HG03103 (cell line): ENCODE measurements at regions not wholly inside any gene's neighbourhood (a gene's known extent, or its start where the extent isn't known, plus 50 kb on each side); places are given as distances from the start of the nearest gene placed in this dataset.

Source experiments
- ATAC-seq: cut with Tn5 transposase; IDR thresholded peaks from one replicate; pipeline ENCODE4 v1.9.1; 2021; ENCODE audit warnings: low read depth; ENCODE audit not compliant: unreplicated experiment

DNA sequence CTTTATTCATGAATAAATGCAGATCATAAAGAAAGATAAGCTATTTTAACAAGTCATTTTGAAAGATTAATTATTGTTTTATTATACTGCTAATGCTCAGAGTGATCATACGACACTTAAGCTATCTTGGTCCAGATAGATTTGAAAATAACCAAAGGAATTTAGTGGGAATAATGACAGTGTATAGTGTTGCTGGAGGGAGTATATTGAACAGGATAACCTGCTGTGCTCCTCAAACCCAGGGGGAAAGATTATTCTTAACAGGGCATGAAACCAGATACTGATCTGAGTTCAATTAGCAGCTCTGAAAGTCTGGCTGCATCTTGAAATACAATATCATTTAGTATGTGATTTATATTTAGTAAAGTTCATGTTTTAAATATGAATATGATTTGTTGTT lies 216.3 kb upstream of the ITGA4 start:
- no peak for ATAC-seq

DNA sequence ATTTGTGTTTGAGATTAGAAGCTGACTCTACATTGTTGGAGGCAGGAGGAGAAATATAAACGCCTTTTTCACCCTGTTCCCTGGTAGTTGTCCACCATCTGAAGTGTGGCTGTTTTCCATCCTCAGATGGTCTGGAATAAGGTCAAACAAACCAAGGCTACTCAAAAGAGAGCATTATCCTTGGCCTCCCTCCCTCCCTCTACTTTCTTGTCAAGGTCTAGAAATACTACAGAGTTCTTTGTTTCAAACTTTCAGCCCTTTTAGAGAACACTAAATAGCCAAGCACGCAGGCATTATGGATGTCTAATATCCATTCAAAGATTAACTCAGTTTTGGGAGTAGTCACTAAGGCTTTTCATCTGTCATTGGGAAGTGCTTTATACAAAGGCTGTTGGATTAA lies 215.8 kb upstream of the ITGA4 start:
- ATAC-seq = no peak

- peak; percentile 92 for ATAC-seq
Measured at GRCh38 chr2:181241797-181242196, 215.4 kb upstream of the ITGA4 start.

DNA sequence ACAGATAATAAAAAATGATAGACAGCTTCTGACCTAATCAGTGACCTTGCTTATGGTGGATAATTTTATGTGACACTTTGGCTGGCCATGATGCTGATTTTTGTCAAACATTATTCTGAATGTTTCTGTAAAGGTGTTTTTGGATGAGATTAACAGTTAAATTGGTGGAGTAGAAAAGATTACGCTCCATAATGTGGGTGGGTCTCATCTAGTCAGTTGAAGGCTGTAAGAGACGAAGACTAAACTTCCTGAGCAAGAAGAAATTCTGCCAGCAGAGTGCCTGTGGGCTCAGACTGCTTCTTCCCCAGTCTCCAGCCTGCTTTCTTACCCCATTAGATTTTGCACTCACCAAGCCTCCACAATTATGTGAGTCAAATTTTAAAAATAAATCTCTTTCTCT lies 214.9 kb upstream of the ITGA4 start:
- ATAC-seq = no peak

DNA sequence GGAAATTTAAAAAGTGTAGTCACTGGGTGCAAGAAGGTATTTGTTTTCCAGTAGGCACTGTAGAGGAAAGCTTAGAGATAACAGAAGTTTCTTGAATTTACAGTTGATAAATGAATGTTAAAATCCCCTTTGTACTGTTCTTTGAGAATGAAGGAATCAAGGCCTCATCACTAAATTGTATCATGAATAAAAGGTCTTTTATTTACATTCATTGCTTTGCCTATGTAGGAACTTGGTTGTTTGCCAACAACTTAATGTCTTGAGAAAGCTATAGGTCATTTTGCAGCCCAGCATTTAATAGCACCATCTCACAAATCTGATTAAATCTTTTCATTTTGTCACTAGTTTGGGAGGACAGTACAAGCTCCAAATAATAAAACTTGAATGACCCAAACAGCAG lies 213.9 kb upstream of the ITGA4 start:
- no peak for ATAC-seq

DNA sequence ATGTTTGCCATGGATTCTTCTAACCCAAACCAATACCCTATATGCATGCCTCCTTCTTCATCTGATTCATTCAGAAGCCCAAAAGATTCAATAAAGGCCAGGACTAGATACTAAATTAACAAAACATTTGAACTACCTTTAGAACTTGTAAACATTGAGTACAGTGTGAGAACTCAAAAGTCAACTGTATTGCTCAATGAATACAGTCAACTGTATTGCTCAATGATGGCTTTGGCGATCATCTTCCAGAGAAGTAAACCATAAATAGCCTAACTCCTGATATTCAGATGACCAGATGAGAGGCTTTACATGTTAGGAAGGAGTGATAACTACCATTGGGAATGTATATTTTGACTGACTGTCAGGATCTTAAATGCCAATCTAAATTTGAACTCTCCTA lies 206.5 kb upstream of the ITGA4 start:
- no peak for ATAC-seq

- ATAC-seq = peak; percentile 73
Measured at GRCh38 chr2:181252262-181253148, 204.7 kb upstream of the ITGA4 start.

- ATAC-seq = no peak
Measured at GRCh38 chr2:181253438-181253837, 203.7 kb upstream of the ITGA4 start.

DNA sequence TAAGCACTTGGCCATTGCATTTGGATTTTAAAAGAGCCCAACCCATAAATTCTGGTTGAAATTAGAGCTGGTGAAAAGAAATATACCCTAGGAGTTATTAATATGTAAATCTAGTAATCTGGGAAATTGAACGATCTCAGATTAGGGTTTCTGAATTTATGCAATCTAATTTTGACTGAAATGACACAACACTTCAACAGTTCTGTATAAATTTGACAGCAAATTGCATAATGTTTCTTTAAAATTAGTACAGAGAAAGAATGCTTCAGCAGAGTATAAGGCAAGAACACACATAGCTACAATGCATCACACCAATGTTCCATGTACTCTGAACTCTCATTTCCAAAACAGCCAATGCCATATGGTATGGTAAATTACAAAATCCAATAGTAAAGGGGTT lies 201.5 kb upstream of the ITGA4 start:
- no peak for ATAC-seq

GRCh38 chr2:181258720-181259119 lies 198.5 kb upstream of the ITGA4 start:
- no peak for ATAC-seq

DNA sequence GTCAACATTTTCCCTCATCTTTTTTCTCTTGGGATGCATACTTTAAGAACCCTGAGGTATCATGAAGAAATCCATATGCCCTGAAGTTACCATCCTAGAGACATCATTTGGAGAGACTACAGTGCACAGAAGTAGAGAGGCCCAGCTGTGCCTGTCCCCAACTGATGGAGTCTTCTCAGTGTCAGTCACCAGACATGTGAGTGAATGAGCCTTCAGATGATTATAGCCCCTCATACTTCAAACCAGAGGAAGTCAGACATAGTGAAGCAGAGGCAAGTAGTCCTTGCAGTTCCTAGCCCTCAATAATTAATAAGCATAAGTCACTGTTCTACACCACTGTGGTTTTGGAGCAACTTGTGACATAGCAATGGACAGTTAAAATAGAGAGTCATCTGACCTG lies 194.4 kb upstream of the ITGA4 start:
- no peak for ATAC-seq

DNA sequence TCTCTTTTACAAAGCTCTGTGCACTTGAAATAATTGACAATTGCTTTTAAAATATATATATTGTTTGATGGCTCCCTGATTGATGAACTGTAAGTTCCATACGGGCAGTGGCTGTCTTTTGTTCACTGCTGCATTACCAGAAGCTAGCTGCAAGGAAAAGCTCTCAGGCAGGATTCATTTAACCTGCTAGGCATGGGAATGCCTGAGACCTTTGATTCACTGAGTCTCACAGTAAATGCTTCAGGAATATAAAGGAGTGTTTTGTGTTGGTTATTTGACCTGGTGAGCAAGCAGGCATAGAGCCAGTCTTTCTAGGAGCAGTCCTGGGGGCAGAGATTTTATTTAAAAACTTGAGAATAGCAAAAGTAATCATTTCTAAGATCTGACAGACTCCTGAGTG lies 193.2 kb upstream of the ITGA4 start:
- no peak for ATAC-seq

DNA sequence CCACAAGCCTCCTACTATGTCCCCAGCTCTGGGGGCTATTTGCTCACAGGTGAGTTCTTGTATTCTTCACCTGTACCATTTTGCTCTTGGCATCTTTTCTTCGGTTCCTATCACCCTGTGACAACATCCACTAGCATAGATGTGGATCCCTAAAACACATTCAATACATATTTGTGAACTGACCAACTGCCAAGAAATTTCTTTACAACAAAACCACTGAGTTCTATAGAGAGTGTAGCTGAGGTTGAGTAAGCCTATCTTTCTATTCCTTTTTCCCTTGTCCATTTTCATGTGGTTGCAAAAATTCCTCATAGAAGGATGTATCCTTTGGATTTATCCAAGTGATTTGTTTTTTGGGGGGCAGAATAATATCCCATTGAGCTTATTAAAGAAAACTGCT lies 192.7 kb upstream of the ITGA4 start:
- ATAC-seq = no peak

DNA sequence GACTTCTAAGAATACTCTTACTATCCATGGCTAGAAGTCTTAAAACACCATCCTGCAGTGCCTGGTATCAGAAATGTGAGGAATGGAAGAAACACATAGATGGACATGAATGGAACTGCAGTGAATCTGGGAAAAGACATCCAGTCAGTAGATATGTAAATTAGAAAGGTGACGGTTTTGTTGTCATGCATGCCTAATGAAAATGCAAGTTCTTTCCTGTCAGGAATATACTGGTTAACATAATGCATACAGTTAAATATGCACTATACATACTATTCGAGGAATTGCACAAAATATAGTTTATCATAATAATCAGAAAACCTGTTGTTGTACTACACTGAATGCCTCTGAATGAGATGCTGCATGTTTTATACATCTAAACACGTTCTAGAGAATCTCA lies 190.6 kb upstream of the ITGA4 start:
- no peak for ATAC-seq

- no peak for ATAC-seq
Measured at GRCh38 chr2:181268174-181268867, 188.9 kb upstream of the ITGA4 start.

DNA sequence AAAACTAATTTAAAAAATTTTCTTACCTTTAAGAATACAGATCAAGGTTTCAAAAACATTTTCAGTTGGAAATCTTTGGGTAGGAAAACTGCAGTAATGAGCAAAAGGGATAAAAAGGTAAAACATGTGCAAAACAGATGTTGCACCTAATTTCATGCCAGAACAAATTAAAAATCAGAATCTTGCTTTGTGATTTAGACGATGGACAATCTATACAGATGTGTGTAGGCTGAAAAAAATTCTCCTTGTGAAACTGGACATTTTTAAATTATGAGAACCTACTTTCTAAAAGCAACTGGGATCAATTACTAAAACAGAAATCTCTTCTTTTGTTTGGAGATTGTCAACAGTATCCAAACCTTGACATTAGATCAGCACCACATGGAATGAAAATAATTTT lies 183.2 kb upstream of the ITGA4 start:
- no peak for ATAC-seq

DNA sequence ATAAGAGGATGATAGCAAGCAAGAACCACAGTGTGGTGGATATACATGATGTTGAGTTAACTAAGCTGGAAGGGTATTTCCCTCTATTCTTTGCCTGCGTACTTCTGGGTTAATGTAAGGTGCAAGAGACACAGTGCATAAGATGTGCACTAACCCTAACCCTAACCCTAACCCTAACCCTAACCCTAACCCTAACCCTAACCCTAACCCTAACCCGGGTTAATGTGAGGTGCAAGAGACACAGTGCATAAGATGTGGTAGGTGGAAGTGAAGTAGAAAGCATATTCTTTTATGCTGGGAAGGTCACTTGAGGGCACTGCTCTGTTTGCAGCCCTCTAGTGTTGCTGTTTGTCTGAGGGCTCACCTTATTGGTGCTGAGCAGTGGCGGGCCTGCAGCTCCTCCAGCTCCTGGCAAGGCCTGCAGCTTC lies 181.5 kb upstream of the ITGA4 start:
- no peak for ATAC-seq

- ATAC-seq = no peak
Measured at GRCh38 chr2:181281206-181281832, 175.9 kb upstream of the ITGA4 start.

DNA sequence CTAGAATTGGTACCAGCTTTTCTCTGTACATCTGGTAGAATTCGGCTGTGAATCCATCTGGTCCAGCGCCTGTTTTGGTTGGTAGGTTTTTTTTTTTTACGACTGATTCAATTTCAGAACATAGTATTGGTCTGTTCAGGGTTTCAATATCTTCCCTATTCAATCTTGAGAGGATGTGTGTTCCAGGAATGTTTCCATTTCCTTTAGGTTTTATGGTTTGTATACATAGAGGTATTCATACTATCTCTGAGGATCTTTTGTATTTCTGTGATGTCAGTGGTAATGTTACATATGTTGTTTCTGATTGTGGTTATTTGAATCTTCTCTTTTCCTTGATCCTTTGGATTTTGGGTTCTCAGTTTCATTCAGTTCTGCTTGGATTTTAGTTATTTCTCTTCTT lies 172.1 kb upstream of the ITGA4 start:
- no peak for ATAC-seq

DNA sequence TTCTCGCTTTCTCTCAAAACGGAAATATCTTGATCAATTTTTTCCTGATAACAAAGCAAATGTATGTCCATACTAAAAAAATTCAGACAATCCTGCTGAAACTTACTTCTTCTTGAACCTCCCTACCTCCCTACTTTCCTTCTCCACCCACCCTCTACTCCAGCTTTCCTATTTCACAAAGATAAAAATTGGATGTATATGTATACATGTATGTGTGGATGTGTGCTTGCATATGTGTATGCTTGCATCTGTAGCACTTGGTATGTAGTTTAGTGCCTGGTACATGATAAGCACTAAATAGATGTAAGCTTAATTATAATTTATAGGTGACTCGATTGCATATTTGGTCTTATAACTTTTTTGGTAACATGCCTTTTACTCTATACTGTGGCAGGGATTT lies 167.5 kb upstream of the ITGA4 start:
- ATAC-seq = no peak

DNA sequence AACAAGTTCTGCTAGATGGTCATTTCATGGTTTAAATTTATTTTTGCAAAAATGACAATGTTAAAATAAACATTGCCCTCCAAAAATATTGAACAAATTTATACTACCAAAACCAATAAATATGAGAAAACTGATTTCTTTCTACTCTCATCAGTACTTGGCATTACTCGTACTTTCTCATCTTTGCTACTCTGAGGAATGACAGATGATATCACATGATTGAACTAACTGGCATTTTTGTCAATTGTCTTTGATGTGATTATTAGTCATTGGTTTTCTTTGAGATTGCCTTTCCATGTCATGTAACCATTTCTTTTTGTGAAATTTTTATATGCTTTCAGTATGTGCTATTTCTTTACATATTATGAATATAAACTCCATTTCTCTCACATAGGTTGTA lies 167.0 kb upstream of the ITGA4 start:
- no peak for ATAC-seq

DNA sequence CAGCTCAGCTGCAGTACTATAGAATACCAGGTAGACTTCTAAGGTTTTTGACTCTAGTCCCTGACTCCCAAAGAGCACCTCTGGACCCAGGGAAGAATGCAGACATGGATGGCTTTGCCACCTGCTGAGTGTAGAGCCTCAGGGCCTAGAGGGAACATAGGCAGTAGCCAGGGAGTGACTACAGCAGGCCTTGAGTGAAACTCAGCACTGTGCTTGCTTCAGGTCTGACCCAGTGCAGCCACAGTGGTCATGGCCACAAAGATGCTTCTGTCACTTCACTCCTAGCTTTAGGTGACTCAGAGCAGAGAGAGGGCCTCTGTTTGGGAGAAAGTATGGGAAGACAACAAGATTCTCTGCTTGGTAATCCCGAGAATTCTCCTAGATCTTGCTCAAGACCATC lies 162.2 kb upstream of the ITGA4 start:
- no peak for ATAC-seq
